ENCODE measurements at regions not wholly inside any gene's neighbourhood (a gene's known extent, or its start where the extent isn't known, plus 50 kb on each side); places are given as distances from the start of the nearest gene placed in this dataset.
"Not testable (repeated sequence)": the region's sequence is repeated elsewhere in the genome, so short reads cannot be mapped to it uniquely, and the experiment has no call there.

- no peak for DNase-seq (ENCODE audit: extremely low read depth in 1 of 11, low read depth in 9 of 11, low spot score in 4 of 11)
These were observed 77.4 kb upstream of the TCF21 start for GRCh38 chr6:133811557-133811956.

- not testable (repeated sequence) for DNase-seq (ENCODE audit: extremely low read depth in 1 of 11, low read depth in 9 of 11, low spot score in 4 of 11)
These were observed 76.5 kb upstream of the TCF21 start for GRCh38 chr6:133812446-133812845.

- DNase-seq (ENCODE audit: extremely low read depth in 1 of 11, low read depth in 9 of 11, low spot score in 4 of 11) = no peak
These were observed 74.7 kb upstream of the TCF21 start for GRCh38 chr6:133814238-133814637.

GRCh38 chr6:133814797-133815196 is 74.1 kb upstream of the TCF21 start:
- DNase-seq (ENCODE audit: extremely low read depth in 1 of 11, low read depth in 9 of 11, low spot score in 4 of 11) = no peak

GRCh38 chr6:133815313-133815712 is 73.6 kb upstream of the TCF21 start:
- no peak for DNase-seq (ENCODE audit: extremely low read depth in 1 of 11, low read depth in 9 of 11, low spot score in 4 of 11)

- no peak for DNase-seq (ENCODE audit: extremely low read depth in 1 of 11, low read depth in 9 of 11, low spot score in 4 of 11)
These were observed 72.7 kb upstream of the TCF21 start for GRCh38 chr6:133816171-133816570.

- no peak for DNase-seq (ENCODE audit: extremely low read depth in 1 of 11, low read depth in 9 of 11, low spot score in 4 of 11)
These were observed 71.4 kb upstream of the TCF21 start for GRCh38 chr6:133817460-133818047.

GRCh38 chr6:133818320-133818719 is 70.6 kb upstream of the TCF21 start:
- no peak for DNase-seq (ENCODE audit: extremely low read depth in 1 of 11, low read depth in 9 of 11, low spot score in 4 of 11)

- no peak for DNase-seq (ENCODE audit: extremely low read depth in 1 of 11, low read depth in 9 of 11, low spot score in 4 of 11)
These were observed 68.7 kb upstream of the TCF21 start for GRCh38 chr6:133820208-133820607.

- no peak for DNase-seq (ENCODE audit: extremely low read depth in 1 of 11, low read depth in 9 of 11, low spot score in 4 of 11)
These were observed 61.1 kb upstream of the TCF21 start for GRCh38 chr6:133827766-133828165.

GRCh38 chr6:133833949-133834359 is 55.0 kb upstream of the TCF21 start:
- DNase-seq (ENCODE audit: extremely low read depth in 1 of 11, low read depth in 9 of 11, low spot score in 4 of 11) = peak in 8 of 11 donors; percentile 53 to 82 (median 70)

GRCh38 chr6:133834472-133835170 is 54.3 kb upstream of the TCF21 start:
- DNase-seq (ENCODE audit: extremely low read depth in 1 of 11, low read depth in 9 of 11, low spot score in 4 of 11) = no peak

GRCh38 chr6:133835901-133836300 is 53.0 kb upstream of the TCF21 start:
- DNase-seq (ENCODE audit: extremely low read depth in 1 of 11, low read depth in 9 of 11, low spot score in 4 of 11) = no peak

GRCh38 chr6:133837801-133838349 is 51.0 kb upstream of the TCF21 start:
- peak in 1 of 11 donors; percentile 34 for DNase-seq (ENCODE audit: extremely low read depth in 1 of 11, low read depth in 9 of 11, low spot score in 4 of 11)
